Body of pancreas (tissue), 4 donors: ENCODE measurements at regions not wholly inside any gene's neighbourhood (a gene's known extent, or its start where the extent isn't known, plus 50 kb on each side); places are given as distances from the start of the nearest gene placed in this dataset.

Experiments
- ATAC-seq: fragments of 150-250 bp; one replicate; pipeline ENCODE4 v1.9.1; 2016
- DNase-seq, 4 donors: peaks; one replicate each; pipeline ENCODE4 v3.0.0-alpha.2; 2019
- H3K27ac ChIP-seq, 4 donors: fragments of 200-600 bp; sonication (generic); 1 replicate in 3 of 4; 2 replicates in 1 of 4; pipeline versions ENCODE4 v1.5.1 to v1.6.1; 2016 to 2019; ENCODE audit warnings: mild to moderate bottlenecking in 1 of 4, mixed read lengths in 1 of 4, moderate library complexity in 1 of 4
- H3K27me3 ChIP-seq, 2 donors: fragments of 200-600 bp; sonication (generic); one replicate each; pipeline ENCODE4 v1.6.0; 2016; ENCODE audit warnings: mild to moderate bottlenecking in 1 of 2
- H3K36me3 ChIP-seq, 2 donors: fragments of 200-600 bp; sonication (generic); replicated peaks in 1 of 2; 2 replicates each; pipeline ENCODE4 v1.5.1; 2016; ENCODE audit warnings: low read depth in 2 of 2; ENCODE audit not compliant: insufficient read depth in 1 of 2
- H3K4me1 ChIP-seq: fragments of 200-600 bp; sonication (generic); one replicate; pipeline ENCODE4 v1.6.0; 2016
- H3K4me3 ChIP-seq, 2 donors: fragments of 200-600 bp; sonication (generic); 1 replicate in 1 of 2; 2 replicates in 1 of 2; pipeline ENCODE4 v1.5.1; 2016 to 2019
- H3K9me3 ChIP-seq, 3 donors: fragments of 200-600 bp; sonication (generic); 1 replicate in 2 of 3; 2 replicates in 1 of 3; pipeline ENCODE4 v1.5.1; 2016
- POLR2A ChIP-seq, 3 donors: fragments of 450-650 bp; IDR thresholded peaks; one replicate each; pipeline ENCODE4 v1.6.1; 2016; ENCODE audit warnings: antibody characterized with exemption in 3 of 3, mild to moderate bottlenecking in 2 of 3
- WGBS, 2 donors: methylation state at CpG; one replicate each; pipeline ENCODE4 v1.1.5; 2017; 5-methylcytosine and 5-hydroxymethylcytosine counted together
- intact Hi-C: fragments of 100-400 bp; cut with DNase I; formaldehyde crosslinking; loops from one replicate; pipeline ENCODE4 v1.15.1; 2023
- TF ChIP-seq, protein P1 (sequence below), 7 experiments: fragments of 450-650 bp in 4 of 7; fragments of 200-600 bp in 3 of 7; sonication (generic) in 3 of 7; IDR thresholded peaks; one replicate each; pipeline ENCODE4 v1.5.1; 2016 to 2019; ENCODE audit warnings: antibody characterized with exemption in 7 of 7

DNA sequence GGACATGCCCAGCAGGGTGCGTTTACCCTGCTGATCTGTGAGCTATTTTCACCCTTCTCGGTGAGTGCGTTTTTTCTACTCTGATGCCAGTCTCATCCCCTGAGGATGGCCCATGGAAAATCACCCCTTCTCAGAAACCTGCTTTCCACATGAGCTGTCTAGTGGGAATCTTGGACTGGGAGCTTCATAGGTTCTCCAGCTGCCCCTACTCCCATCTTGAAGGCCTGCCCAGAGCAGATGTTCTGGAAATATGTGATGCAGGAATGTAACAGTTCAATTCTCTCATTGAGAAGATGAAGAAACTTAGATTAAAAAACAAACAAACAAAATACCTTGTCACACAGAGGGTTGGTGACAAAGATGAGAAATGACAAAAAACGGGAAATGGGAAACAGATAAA is 146.9 kb upstream of the RAB11FIP2 start:
- H3K9me3 ChIP-seq = no peaks in the 10 kb centered on the region
- no peak overlapping the region for H3K4me3 ChIP-seq
- H3K4me1 ChIP-seq = no peaks in the 10 kb centered on the region
- no peaks in the 10 kb centered on the region for H3K27me3 ChIP-seq
- no peaks in the 10 kb centered on the region for H3K36me3 ChIP-seq
- H3K27ac ChIP-seq = no peak overlapping the region
- ATAC-seq (no peak), DNase-seq (no peak)
- TF ChIP-seq, protein P1, sequence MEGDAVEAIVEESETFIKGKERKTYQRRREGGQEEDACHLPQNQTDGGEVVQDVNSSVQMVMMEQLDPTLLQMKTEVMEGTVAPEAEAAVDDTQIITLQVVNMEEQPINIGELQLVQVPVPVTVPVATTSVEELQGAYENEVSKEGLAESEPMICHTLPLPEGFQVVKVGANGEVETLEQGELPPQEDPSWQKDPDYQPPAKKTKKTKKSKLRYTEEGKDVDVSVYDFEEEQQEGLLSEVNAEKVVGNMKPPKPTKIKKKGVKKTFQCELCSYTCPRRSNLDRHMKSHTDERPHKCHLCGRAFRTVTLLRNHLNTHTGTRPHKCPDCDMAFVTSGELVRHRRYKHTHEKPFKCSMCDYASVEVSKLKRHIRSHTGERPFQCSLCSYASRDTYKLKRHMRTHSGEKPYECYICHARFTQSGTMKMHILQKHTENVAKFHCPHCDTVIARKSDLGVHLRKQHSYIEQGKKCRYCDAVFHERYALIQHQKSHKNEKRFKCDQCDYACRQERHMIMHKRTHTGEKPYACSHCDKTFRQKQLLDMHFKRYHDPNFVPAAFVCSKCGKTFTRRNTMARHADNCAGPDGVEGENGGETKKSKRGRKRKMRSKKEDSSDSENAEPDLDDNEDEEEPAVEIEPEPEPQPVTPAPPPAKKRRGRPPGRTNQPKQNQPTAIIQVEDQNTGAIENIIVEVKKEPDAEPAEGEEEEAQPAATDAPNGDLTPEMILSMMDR (IDR thresholded peaks at IDR 0.05) = no peak
- no peak for TF ChIP-seq POLR2A (IDR thresholded peaks at IDR 0.05)
- WGBS, 2 donors = 61 to 64% methylated on average over 4 of the region's 4 CpGs
- intact Hi-C loops = no loop called here

GRCh38 chr10:118181021-118181420 is 134.3 kb upstream of the RAB11FIP2 start:
- intact Hi-C loops = no loop called here
- WGBS, 2 donors = 74 to 96% methylated on average over 1 of the region's 1 CpG
- no peaks in the 10 kb centered on the region for H3K9me3 ChIP-seq
- no peaks in the 10 kb centered on the region for H3K4me1 ChIP-seq
- H3K4me3 ChIP-seq = no peak overlapping the region
- no peaks in the 10 kb centered on the region for H3K36me3 ChIP-seq
- no peaks in the 10 kb centered on the region for H3K27me3 ChIP-seq
- no peak for TF ChIP-seq POLR2A (IDR thresholded peaks at IDR 0.05)
- TF ChIP-seq, protein P1 (IDR thresholded peaks at IDR 0.05) = no peak
- H3K27ac ChIP-seq = no peak overlapping the region
- DNase-seq (no peak), ATAC-seq (no peak)

DNA sequence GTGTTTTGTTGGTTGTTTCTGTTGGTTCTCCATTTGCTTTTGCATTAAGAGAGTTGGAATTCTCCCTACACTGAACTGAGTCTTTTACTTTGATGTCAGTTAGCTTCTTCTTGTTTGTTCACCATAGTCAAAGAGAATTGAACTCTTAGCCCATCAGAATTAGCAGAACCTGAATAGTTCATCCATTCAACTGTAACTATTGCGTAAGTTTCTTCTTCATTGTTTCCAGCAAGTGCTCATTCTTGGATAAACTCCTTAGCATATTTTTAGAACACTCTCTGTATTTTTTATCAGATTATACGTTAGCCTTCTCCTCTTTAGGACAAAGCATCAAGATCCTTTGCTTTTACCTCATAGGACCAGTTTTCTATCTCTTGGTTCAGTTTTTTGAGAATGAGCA is 128.4 kb upstream of the RAB11FIP2 start:
- intact Hi-C loops = no loop called here
- TF ChIP-seq, protein P1 (IDR thresholded peaks at IDR 0.05) = no peak
- no peak for TF ChIP-seq POLR2A (IDR thresholded peaks at IDR 0.05)
- no peak overlapping the region for H3K27ac ChIP-seq
- DNase-seq (no peak), ATAC-seq (no peak)
- no peak overlapping the region for H3K4me3 ChIP-seq
- no peaks in the 10 kb centered on the region for H3K36me3 ChIP-seq
- 75 to 82% methylated on average over 2 of the region's 2 CpGs for WGBS, 2 donors
- no peaks in the 10 kb centered on the region for H3K27me3 ChIP-seq
- H3K4me1 ChIP-seq = no peaks in the 10 kb centered on the region
- H3K9me3 ChIP-seq = no peaks in the 10 kb centered on the region

GRCh38 chr10:118173296-118173695 is 126.6 kb upstream of the RAB11FIP2 start:
- no peak overlapping the region for H3K27ac ChIP-seq
- ATAC-seq = no peak
- H3K36me3 ChIP-seq = no peaks in the 10 kb centered on the region
- DNase-seq = no peak
- no peak overlapping the region for H3K4me3 ChIP-seq
- no peaks in the 10 kb centered on the region for H3K4me1 ChIP-seq
- no peaks in the 10 kb centered on the region for H3K9me3 ChIP-seq
- H3K27me3 ChIP-seq = no peaks in the 10 kb centered on the region
- 83 to 89% methylated on average over 2 of the region's 2 CpGs for WGBS, 2 donors
- TF ChIP-seq, protein P1 (IDR thresholded peaks at IDR 0.05) = no peak
- TF ChIP-seq POLR2A (IDR thresholded peaks at IDR 0.05) = no peak
- intact Hi-C loops = no loop called here

DNA sequence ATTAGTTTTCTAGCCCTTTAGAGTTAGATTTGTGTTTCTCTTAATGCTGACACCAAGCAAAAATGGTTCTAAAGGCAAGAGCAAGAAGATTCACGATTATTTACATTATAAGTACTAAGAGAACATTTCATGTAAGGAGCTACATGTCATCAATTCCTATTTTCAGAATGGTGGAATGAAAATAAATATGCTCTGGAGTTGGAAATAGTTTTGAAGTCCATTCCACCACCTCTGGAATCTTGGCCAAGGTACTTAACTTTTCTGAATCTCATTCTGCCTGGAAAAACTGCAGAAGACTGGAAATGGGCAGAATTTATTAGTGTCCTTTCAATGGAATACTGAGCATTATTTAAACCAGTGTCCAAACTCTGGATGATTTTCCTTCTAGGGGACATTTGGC is 125.1 kb upstream of the RAB11FIP2 start:
- Histone ChIP-seq H3K27me3 (no peaks in the 10 kb centered on the region), H3K9me3 (no peaks in the 10 kb centered on the region), H3K36me3 (no peaks in the 10 kb centered on the region), H3K4me3 (no peak overlapping the region), H3K27ac (no peak overlapping the region), H3K4me1 (no peaks in the 10 kb centered on the region)
- WGBS, 2 donors = 61 to 72% methylated on average over 1 of the region's 1 CpG
- DNase-seq (no peak), ATAC-seq (no peak)
- TF ChIP-seq, protein P1 (IDR thresholded peaks at IDR 0.05) = no peak
- TF ChIP-seq POLR2A (IDR thresholded peaks at IDR 0.05) = no peak
- intact Hi-C loops = no loop called here
